ENCODE measurements at regions not wholly inside any gene's neighbourhood (a gene's known extent, or its start where the extent isn't known, plus 50 kb on each side); places are given as distances from the start of the nearest gene placed in this dataset.

DNA sequence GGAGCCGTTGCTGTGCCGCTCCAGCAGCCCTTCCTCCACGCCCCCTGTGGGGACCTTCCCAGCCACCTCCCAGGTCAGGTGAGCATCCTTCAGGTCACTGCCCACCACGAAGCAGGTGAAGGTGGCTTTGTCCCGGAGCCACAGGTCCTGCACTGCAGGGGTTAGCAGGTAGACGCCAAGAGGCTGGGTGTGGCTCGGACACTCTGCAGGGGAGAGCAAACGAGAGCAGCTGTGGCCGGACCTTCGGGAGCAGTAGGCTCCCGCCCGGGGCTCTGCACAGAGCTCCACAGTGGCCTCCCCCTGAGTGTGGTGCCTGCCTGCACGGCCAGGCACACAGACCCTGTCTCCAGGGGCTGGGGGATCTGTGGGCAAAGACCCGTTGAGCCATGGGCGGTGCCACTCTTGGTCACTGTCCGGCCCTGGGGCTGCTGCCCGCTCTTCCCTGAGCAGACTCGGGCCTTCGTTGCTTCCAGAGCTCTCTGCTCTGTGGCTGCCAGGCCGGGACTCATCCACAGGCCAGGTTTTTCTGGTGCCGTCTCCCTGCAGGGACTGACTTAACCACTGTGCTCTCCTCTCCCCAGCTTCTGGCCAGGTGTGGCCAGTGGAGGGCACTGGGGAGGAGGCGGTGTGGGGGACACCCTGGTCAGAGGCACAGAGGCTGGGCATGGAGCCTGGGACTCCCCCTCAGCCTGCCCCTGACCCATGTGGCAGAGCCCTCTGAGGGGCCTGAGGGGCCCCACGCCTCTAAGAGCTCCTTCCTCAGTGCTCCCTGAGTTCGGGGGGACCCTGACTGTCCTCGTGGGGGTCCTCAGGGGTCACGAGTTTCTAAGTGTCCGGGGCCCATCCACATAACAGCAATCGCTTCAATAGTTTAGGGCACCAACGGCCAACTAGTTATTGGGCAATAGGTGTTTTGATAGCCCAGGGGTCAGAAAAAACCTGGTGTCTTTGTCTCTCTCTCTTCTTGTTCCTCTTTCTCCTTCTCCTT, 314.9 kb downstream of the TMEM121 start:
- no peaks in the 10 kb centered on the region for H3K27me3 ChIP-seq (ENCODE audit: control insufficient read depth, insufficient read depth, low read length)
- no peak overlapping the region for H3K9ac ChIP-seq (ENCODE audit: low read depth, low read length)
- no peaks in the 10 kb centered on the region for H3K36me3 ChIP-seq (ENCODE audit: control insufficient read depth, insufficient read depth, low read length)
- H3K4me3 ChIP-seq (ENCODE audit: low read depth, low read length): no peak overlapping the region
- H3K4me1 ChIP-seq (ENCODE audit: control insufficient read depth, insufficient read depth, low read length): no peaks in the 10 kb centered on the region
- H3K9me3 ChIP-seq (ENCODE audit: control insufficient read depth, insufficient read depth, low read length): peaks cover 88% of the 10 kb centered on the region
- H3K27ac ChIP-seq (ENCODE audit: low read depth, low read length): no peak overlapping the region

DNA sequence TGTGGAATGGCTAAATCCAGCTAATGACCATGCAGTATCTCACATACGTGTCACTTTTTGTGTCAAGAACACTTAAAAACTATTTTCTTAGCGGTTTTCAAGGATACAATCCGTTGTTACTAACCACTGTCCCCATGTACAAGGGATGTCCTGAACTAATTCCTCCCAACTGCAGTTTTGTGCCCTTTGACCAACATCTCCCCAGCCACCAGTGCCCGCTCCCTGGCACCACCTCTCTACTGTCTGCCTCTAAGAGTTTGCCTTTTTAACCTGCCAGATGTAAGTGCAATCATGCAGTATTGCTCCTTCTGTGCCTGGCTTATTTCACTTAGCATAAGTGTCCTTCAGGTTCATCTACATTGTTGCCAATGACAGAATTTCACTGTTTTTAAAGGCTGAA, 315.7 kb downstream of the TMEM121 start:
- H3K36me3 ChIP-seq (ENCODE audit: control insufficient read depth, insufficient read depth, low read length): no peaks in the 10 kb centered on the region

GRCh38 chr14:105843444-105844046, 317.2 kb downstream of the TMEM121 start:
- no peak overlapping the region for H3K4me3 ChIP-seq (ENCODE audit: low read depth, low read length)
- no peak overlapping the region for H3K27ac ChIP-seq (ENCODE audit: low read depth, low read length)
- no peaks in the 10 kb centered on the region for H3K36me3 ChIP-seq (ENCODE audit: control insufficient read depth, insufficient read depth, low read length)
- H3K9ac ChIP-seq (ENCODE audit: low read depth, low read length): no peak overlapping the region
- no peaks in the 10 kb centered on the region for H3K27me3 ChIP-seq (ENCODE audit: control insufficient read depth, insufficient read depth, low read length)
- H3K9me3 ChIP-seq (ENCODE audit: control insufficient read depth, insufficient read depth, low read length): peaks cover 90% of the 10 kb centered on the region
- H3K4me1 ChIP-seq (ENCODE audit: control insufficient read depth, insufficient read depth, low read length): no peaks in the 10 kb centered on the region

More for the DNA sequence above, 315.7 kb downstream of the TMEM121 start:
- peaks cover 92% of the 10 kb centered on the region for H3K9me3 ChIP-seq (ENCODE audit: control insufficient read depth, insufficient read depth, low read length)
- H3K27me3 ChIP-seq (ENCODE audit: control insufficient read depth, insufficient read depth, low read length): no peaks in the 10 kb centered on the region
- H3K4me1 ChIP-seq (ENCODE audit: control insufficient read depth, insufficient read depth, low read length): no peaks in the 10 kb centered on the region
- no peak overlapping the region for H3K9ac ChIP-seq (ENCODE audit: low read depth, low read length)
- no peak overlapping the region for H3K4me3 ChIP-seq (ENCODE audit: low read depth, low read length)
- H3K27ac ChIP-seq (ENCODE audit: low read depth, low read length): no peak overlapping the region

- H3K27ac ChIP-seq (ENCODE audit: low read depth, low read length): no peak overlapping the region
- no peaks in the 10 kb centered on the region for H3K4me1 ChIP-seq (ENCODE audit: control insufficient read depth, insufficient read depth, low read length)
- H3K4me3 ChIP-seq (ENCODE audit: low read depth, low read length): no peak overlapping the region
- H3K9me3 ChIP-seq (ENCODE audit: control insufficient read depth, insufficient read depth, low read length): peaks cover 86% of the 10 kb centered on the region
- no peak overlapping the region for H3K9ac ChIP-seq (ENCODE audit: low read depth, low read length)
- no peaks in the 10 kb centered on the region for H3K36me3 ChIP-seq (ENCODE audit: control insufficient read depth, insufficient read depth, low read length)
- no peaks in the 10 kb centered on the region for H3K27me3 ChIP-seq (ENCODE audit: control insufficient read depth, insufficient read depth, low read length)
Measured at GRCh38 chr14:105844047-105844630, 317.8 kb downstream of the TMEM121 start.

- H3K27me3 ChIP-seq (ENCODE audit: control insufficient read depth, insufficient read depth, low read length): no peaks in the 10 kb centered on the region
- H3K36me3 ChIP-seq (ENCODE audit: control insufficient read depth, insufficient read depth, low read length): no peaks in the 10 kb centered on the region
- no peaks in the 10 kb centered on the region for H3K4me1 ChIP-seq (ENCODE audit: control insufficient read depth, insufficient read depth, low read length)
- peaks cover 81% of the 10 kb centered on the region for H3K9me3 ChIP-seq (ENCODE audit: control insufficient read depth, insufficient read depth, low read length)
- no peak overlapping the region for H3K27ac ChIP-seq (ENCODE audit: low read depth, low read length)
- no peak overlapping the region for H3K4me3 ChIP-seq (ENCODE audit: low read depth, low read length)
- no peak overlapping the region for H3K9ac ChIP-seq (ENCODE audit: low read depth, low read length)
Measured at GRCh38 chr14:105844810-105845724, 318.7 kb downstream of the TMEM121 start.

DNA sequence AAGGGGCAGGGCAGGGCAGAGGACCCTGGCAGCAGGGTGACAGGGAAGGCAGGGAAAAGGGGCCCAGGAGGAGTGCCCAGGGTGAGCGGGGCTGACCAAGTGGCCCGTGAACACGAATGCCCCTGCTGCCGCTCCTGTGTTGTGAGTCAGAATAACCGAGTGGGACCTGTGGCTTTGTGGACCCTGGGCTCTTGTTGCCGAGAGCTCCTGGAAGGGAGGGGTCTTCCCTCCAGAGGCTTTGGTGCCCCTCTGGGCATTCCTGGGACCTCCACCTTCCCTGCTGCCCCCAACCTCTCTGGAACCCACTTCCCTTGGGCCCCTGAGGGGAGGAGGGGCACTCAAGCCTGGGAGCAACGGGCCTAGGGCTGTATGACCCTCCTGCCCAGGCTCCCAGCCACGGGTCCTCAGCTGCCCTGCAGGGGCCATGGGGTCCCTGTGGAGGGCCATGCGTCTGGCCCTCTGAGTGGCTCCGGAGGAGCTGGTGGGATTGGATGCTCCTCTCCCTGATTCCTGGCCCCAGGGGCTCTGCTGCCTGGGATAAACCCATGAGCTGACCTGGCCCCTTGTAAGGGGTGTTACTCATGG, 319.4 kb downstream of the TMEM121 start:
- Histone ChIP-seq H3K4me3 (ENCODE audit: low read depth, low read length) (no peak overlapping the region), H3K27ac (ENCODE audit: low read depth, low read length) (no peak overlapping the region), H3K9me3 (ENCODE audit: control insufficient read depth, insufficient read depth, low read length) (peaks cover 80% of the 10 kb centered on the region), H3K9ac (ENCODE audit: low read depth, low read length) (no peak overlapping the region), H3K36me3 (ENCODE audit: control insufficient read depth, insufficient read depth, low read length) (no peaks in the 10 kb centered on the region), H3K27me3 (ENCODE audit: control insufficient read depth, insufficient read depth, low read length) (no peaks in the 10 kb centered on the region), H3K4me1 (ENCODE audit: control insufficient read depth, insufficient read depth, low read length) (no peaks in the 10 kb centered on the region)

DNA sequence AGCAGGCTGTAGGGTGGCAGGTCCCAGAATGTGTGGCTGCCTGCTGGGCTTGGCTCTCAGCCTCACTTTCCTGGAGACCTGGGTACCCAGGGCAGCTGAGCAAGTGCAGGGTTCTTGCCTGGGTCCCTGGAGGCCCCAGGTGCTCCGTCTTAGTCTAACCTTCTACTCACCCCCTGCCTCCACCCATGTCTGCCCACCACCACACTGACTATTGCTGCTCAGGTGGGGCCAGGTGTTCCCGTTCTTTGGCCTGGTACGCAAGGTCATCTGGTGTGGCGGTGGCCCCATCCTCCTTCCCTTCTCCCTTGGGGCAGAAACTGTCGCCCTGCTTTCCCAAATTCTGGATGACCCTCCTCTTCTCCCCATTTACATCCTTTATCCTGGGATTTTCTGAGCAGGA, 319.9 kb downstream of the TMEM121 start:
- Histone ChIP-seq H3K4me3 (ENCODE audit: low read depth, low read length) (no peak overlapping the region; the same call in 1 of the 2 replicates), H3K9ac (ENCODE audit: low read depth, low read length) (no peak overlapping the region), H3K4me1 (ENCODE audit: control insufficient read depth, insufficient read depth, low read length) (no peaks in the 10 kb centered on the region), H3K27ac (ENCODE audit: low read depth, low read length) (no peak overlapping the region), H3K36me3 (ENCODE audit: control insufficient read depth, insufficient read depth, low read length) (no peaks in the 10 kb centered on the region), H3K9me3 (ENCODE audit: control insufficient read depth, insufficient read depth, low read length) (peaks cover 80% of the 10 kb centered on the region), H3K27me3 (ENCODE audit: control insufficient read depth, insufficient read depth, low read length) (no peaks in the 10 kb centered on the region)

- Histone ChIP-seq H3K36me3 (ENCODE audit: control insufficient read depth, insufficient read depth, low read length) (no peaks in the 10 kb centered on the region), H3K27ac (ENCODE audit: low read depth, low read length) (no peak overlapping the region), H3K9ac (ENCODE audit: low read depth, low read length) (no peak overlapping the region)
Measured at GRCh38 chr14:105847400-105847799, 321.0 kb downstream of the TMEM121 start.

DNA sequence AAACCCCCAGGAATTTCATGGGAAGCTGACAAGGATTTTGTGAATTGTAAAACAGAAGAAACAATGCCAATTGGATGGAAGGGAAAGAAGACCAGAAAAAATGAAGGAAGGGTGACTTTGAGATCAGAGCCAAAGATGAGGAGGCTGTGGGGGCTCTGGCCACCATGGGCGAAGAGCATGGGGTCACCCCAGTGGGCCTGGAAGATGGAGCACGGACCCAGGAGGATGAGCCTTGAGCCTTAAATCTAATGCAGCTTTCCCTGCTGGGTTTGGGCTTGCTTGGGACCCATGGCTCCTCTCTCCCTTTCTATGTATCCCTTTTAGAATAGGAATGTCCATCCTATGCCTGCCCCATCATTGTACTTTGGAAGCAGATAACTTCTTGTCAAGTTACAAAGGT, 322.2 kb downstream of the TMEM121 start:
- no peak overlapping the region for H3K4me3 ChIP-seq (ENCODE audit: low read depth, low read length)
- no peak overlapping the region for H3K9ac ChIP-seq (ENCODE audit: low read depth, low read length)
- peaks cover 80% of the 10 kb centered on the region for H3K9me3 ChIP-seq (ENCODE audit: control insufficient read depth, insufficient read depth, low read length)
- no peaks in the 10 kb centered on the region for H3K4me1 ChIP-seq (ENCODE audit: control insufficient read depth, insufficient read depth, low read length)
- no peaks in the 10 kb centered on the region for H3K36me3 ChIP-seq (ENCODE audit: control insufficient read depth, insufficient read depth, low read length)
- no peak overlapping the region for H3K27ac ChIP-seq (ENCODE audit: low read depth, low read length)
- no peaks in the 10 kb centered on the region for H3K27me3 ChIP-seq (ENCODE audit: control insufficient read depth, insufficient read depth, low read length)

More at GRCh38 chr14:105847400-105847799, 321.0 kb downstream of the TMEM121 start:
- Histone ChIP-seq H3K4me1 (ENCODE audit: control insufficient read depth, insufficient read depth, low read length) (no peaks in the 10 kb centered on the region), H3K4me3 (ENCODE audit: low read depth, low read length) (no peak overlapping the region), H3K9me3 (ENCODE audit: control insufficient read depth, insufficient read depth, low read length) (peaks cover 78% of the 10 kb centered on the region), H3K27me3 (ENCODE audit: control insufficient read depth, insufficient read depth, low read length) (no peaks in the 10 kb centered on the region)

DNA sequence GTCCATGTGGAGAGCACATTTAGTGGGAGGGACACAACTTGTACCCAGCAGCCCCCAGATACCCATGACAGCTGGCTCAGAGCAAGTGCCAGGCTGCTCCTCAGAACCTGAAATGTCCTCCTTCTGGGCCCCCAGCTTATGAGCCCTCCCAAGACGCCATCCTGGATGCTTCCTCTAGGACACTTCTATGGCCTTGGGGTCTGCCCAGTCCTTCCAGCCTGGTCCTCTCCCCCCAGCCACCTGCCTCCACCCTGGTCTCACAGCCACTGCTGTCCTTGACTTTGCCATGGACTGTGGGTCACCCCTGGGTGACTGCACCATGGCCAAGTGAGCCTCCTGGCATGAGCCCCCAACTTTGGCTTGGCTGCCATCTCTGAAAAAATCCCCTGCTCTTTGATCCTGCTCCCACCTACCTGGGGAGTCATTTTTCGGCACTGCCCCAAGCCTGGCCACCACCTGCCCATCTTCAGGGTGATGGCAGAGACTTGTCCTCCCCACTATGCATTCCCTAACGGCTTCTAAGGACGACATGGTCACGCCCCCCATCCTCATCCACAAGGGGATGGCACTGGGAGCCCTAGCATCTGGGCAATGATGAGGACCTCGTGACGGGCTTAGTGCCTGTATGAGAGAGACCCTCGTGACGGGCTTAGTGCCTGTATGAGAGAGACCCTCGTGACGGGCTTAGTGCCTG, 323.7 kb downstream of the TMEM121 start:
- Histone ChIP-seq H3K4me3 (ENCODE audit: low read depth, low read length) (no peak overlapping the region), H3K9me3 (ENCODE audit: control insufficient read depth, insufficient read depth, low read length) (peaks cover 83% of the 10 kb centered on the region)

More for the DNA sequence above, 323.7 kb downstream of the TMEM121 start:
- Histone ChIP-seq H3K4me1 (ENCODE audit: control insufficient read depth, insufficient read depth, low read length) (no peaks in the 10 kb centered on the region), H3K9ac (ENCODE audit: low read depth, low read length) (no peak overlapping the region), H3K27ac (ENCODE audit: low read depth, low read length) (no peak overlapping the region), H3K36me3 (ENCODE audit: control insufficient read depth, insufficient read depth, low read length) (no peaks in the 10 kb centered on the region), H3K27me3 (ENCODE audit: control insufficient read depth, insufficient read depth, low read length) (no peaks in the 10 kb centered on the region)
